AG04450 (cell line): ENCODE measurements at regions not wholly inside any gene's neighbourhood (a gene's known extent, or its start where the extent isn't known, plus 50 kb on each side); places are given as distances from the start of the nearest gene placed in this dataset.

Source experiments
- CTCF ChIA-PET: fragments of 300-600, 350-600 bp; formaldehyde crosslinking; extraction: SDS; loops from one replicate; lab custom pipeline; 2022; ENCODE audit warnings: antibody characterized with exemption, inconsistent platforms; lab: Charles Lee
- POLR2A ChIA-PET: fragments of 350-600 bp; formaldehyde crosslinking; extraction: SDS; loops from one replicate; lab custom pipeline; 2021; ENCODE audit warnings: antibody characterized with exemption, inconsistent platforms; lab: Yijun Ruan, JAX
- DNase-seq: peaks from one replicate; pipeline ENCODE4 v3.0.0-alpha.2; 2011; ENCODE audit warnings: low read depth, low spot score
- H3K27ac ChIP-seq: one replicate; pipeline ENCODE4 v1.5.1; 2012; ENCODE audit warnings: low read depth, low read length, control low read depth
- H3K27me3 ChIP-seq: one replicate; pipeline ENCODE4 v1.6.0; 2012; ENCODE audit warnings: low read length; ENCODE audit not compliant: control insufficient read depth, insufficient read depth
- H3K4me3 ChIP-seq: 2 replicates; pipeline ENCODE4 v1.5.1; 2011; ENCODE audit warnings: mild to moderate bottlenecking, low read depth, low read length, control low read depth
- H3K9me3 ChIP-seq: 2 replicates; pipeline ENCODE4 v1.5.1; 2012; ENCODE audit warnings: low read length; ENCODE audit not compliant: control insufficient read depth, insufficient read depth
- CTCF ChIP-seq: IDR thresholded peaks from 2 replicates; pipeline ENCODE4 v1.5.1; 2011; ENCODE audit warnings: low read depth, low read length, control low read depth, inconsistent platforms

- ChIA-PET POLR2A (no interaction called here), CTCF (no interaction called here)
- Histone ChIP-seq H3K27ac (no peak overlapping the region), H3K27me3 (no peaks in the 10 kb centered on the region), H3K4me3 (no peak overlapping the region), H3K9me3 (no peaks in the 10 kb centered on the region)
- no peak for DNase-seq
- TF ChIP-seq CTCF, result no peak
Measured at GRCh38 chrX:138761380-138761779, 49.9 kb upstream of the FGF13 start.
